Activated naive CD4-positive, alpha-beta T cell treated with anti-CD3 and anti-CD28 coated beads, Interleukin-2, amount 10 ng/mL, durations not matched to agents 7 days and 5 days (primary cell): ENCODE measurements at regions not wholly inside any gene's neighbourhood (a gene's known extent, or its start where the extent isn't known, plus 50 kb on each side); places are given as distances from the start of the nearest gene placed in this dataset.
"Not testable (repeated sequence)": the region's sequence is repeated elsewhere in the genome, so short reads cannot be mapped to it uniquely, and the experiment has no call there.

ENCODE experiments used
- CTCF ChIA-PET: fragments of 350-600 bp; sonication (Branson Sonifier 250); formaldehyde crosslinking; loops from one replicate; lab custom pipeline; 2021; ENCODE audit warnings: antibody characterized with exemption; lab: Charles Lee
- DNase-seq: peaks from one replicate; pipeline ENCODE4 v3.0.0-alpha.2; 2020
- H3K27ac Mint-ChIP-seq: one replicate; pipeline ENCODE4 v1.8.0; 2021; ENCODE audit warnings: mild to moderate bottlenecking, moderate library complexity, mixed read lengths
- H3K27me3 Mint-ChIP-seq: one replicate; pipeline ENCODE4 v1.8.0; 2021; ENCODE audit warnings: mild to moderate bottlenecking, mixed read lengths
- H3K36me3 Mint-ChIP-seq: one replicate; pipeline ENCODE4 v1.8.0; 2021; ENCODE audit warnings: mixed read lengths
- H3K4me1 Mint-ChIP-seq: one replicate; pipeline ENCODE4 v1.8.0; 2021; ENCODE audit warnings: mixed read lengths
- H3K4me3 Mint-ChIP-seq: one replicate; pipeline ENCODE4 v1.8.0; 2021; ENCODE audit warnings: mild to moderate bottlenecking, moderate library complexity, mixed read lengths
- H3K9me3 Mint-ChIP-seq: one replicate; pipeline ENCODE4 v1.8.0; 2021; ENCODE audit warnings: mixed read lengths

DNA sequence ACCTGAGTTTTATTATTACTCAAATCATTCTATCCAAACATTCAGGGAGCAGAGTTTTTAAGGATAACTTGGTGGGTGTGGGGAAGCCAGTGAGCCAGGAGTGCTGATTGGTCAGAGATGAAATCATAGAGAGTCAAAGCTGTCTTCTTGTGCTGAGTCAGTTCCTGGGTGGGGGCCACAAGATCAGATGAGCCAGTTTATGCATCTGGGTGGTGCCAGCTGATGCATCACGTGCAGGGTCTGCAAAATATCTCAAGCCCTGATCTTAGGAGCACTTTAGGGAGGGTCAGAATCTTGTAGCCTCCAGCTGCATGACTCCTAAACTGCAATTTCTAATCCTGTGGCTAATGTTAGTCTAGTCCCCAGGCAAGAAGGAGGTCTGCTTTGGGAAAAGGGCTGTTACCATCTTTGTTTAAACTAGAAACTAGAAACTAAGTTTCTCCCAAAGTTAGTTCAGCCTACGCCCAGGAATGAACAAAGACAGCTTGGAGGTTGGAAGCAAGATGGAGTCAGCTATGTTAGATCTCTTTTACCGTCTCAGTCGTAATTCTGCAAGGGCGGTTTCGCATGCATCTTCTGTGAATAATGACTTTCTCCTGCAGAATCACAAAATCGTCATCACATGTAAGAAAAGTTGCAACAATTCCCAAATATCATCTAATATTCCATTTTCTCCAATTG, 97.5 kb downstream of the ZNF664 start:
- not testable (repeated sequence) for H3K27ac Mint-ChIP-seq, H3K36me3 Mint-ChIP-seq
- peaks cover 12% of the 10 kb centered on the region for H3K4me1 Mint-ChIP-seq

DNA sequence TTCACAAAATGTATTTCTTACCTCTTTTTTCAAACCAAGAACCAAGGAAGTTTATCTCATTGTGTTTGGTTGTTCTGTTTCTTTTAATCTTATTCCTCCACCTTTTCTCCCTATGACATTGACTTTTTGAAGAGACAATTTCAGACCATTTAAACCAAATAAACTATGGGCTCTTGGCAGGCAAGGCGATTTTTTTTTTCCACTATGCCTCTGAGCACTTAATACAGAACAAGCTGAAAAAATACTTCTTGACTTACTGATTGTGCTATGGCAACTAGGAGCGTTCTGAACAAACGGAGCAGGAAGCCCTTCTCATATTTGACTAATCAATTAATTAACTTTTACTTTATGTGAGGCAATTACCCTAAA, 98.0 kb downstream of the ZNF664 start:
- H3K36me3 Mint-ChIP-seq: no peaks in the 10 kb centered on the region
- peaks cover 12% of the 10 kb centered on the region for H3K4me1 Mint-ChIP-seq
- CTCF ChIA-PET: no interaction called here
- DNase-seq: no peak
- H3K27me3 Mint-ChIP-seq: peaks cover 16% of the 10 kb centered on the region
- no peak overlapping the region for H3K27ac Mint-ChIP-seq
- H3K9me3 Mint-ChIP-seq: no peaks in the 10 kb centered on the region
- H3K4me3 Mint-ChIP-seq: no peak overlapping the region

More for the DNA sequence above, 97.5 kb downstream of the ZNF664 start:
- peaks cover 16% of the 10 kb centered on the region for H3K27me3 Mint-ChIP-seq
- DNase-seq, H3K9me3 Mint-ChIP-seq, CTCF ChIA-PET, H3K4me3 Mint-ChIP-seq: not testable (repeated sequence)

DNA sequence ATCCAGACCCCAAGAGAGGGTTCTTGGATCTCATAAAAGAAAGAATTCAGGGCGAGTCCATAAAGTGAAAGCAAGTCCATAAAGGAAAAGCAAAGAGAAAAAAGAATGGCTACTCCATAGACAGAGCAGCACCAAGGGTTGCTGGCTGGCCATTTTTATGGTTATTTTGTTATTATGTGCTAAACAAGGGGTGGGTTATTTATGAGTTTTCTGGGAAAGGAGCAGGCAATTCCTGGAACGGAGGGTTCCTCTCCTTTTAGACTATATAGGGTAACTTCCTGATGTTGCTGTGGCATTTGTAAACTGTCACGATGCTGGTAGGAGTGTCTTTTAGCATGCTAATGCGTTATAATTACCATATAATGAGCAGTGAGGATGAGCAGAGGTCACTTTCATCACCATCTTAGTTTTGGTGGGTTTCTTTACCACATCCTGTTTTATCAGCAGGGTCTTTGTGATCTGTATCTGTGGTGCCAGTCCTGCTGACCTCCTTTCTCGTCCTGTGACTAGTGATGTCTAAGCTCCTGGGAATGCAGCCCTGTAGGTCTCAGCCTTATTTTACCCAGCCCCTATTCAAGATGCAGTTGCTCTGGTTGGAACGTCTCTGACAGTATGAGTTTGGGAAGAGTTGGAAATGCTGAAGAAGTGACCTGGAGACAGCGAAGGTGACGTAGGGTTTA, 100.5 kb downstream of the ZNF664 start:
- no peaks in the 10 kb centered on the region for H3K9me3 Mint-ChIP-seq
- H3K27me3 Mint-ChIP-seq: peaks cover 16% of the 10 kb centered on the region
- no peak overlapping the region for H3K4me3 Mint-ChIP-seq
- no peak for DNase-seq
- H3K36me3 Mint-ChIP-seq: no peaks in the 10 kb centered on the region
- H3K27ac Mint-ChIP-seq: no peak overlapping the region
- H3K4me1 Mint-ChIP-seq: peaks cover 12% of the 10 kb centered on the region
- CTCF ChIA-PET: no interaction called here

DNA sequence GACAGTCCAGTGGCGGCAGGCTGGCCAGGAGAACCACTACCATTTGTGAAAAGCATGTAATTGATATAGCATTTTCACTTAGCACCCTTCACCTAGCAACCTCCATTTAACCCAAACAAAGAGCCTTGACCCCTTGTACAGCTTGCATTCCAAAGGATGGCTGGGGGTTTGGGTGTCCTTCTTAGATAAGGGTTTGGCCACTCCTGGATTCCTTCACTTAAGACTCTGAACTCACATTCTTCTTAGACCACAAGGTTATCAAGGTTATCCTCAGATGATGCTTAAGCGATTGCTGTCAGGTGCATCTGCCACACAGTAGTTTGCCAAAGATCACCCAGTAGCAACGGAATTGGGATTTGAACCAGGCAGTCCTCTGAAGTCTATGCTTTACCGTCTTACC, 102.8 kb downstream of the ZNF664 start:
- H3K27ac Mint-ChIP-seq: no peak overlapping the region
- H3K4me3 Mint-ChIP-seq: no peak overlapping the region
- DNase-seq: no peak
- H3K36me3 Mint-ChIP-seq: no peaks in the 10 kb centered on the region
- H3K4me1 Mint-ChIP-seq: peaks cover 8% of the 10 kb centered on the region
- no peaks in the 10 kb centered on the region for H3K9me3 Mint-ChIP-seq
- H3K27me3 Mint-ChIP-seq: peaks cover 14% of the 10 kb centered on the region
- CTCF ChIA-PET: interaction anchor here (0.8 kb wide), 1 partner anchor 241 kb away, joined by 3 read pairs; no protein-coding TSS in a partner anchor

DNA sequence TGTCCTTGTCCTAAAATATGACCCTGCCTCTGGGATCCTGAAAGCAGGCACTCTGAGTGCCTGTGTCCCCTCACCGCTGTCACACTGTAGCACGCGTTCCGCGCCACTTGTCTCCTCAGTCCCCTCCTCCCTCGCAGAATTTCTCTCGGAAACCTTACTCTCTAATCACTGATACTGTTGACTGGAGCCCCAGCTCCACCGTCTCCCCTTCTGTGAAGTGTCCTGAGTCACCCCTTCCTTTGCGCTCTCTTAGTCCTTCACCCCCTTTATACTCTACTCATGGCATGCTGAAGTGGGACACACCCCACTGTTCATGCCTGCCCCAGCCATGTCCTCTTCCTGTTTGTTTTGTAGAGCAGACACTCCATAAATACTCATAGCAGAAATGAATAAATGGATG, 104.7 kb downstream of the ZNF664 start:
- H3K9me3 Mint-ChIP-seq: no peaks in the 10 kb centered on the region
- H3K27ac Mint-ChIP-seq: no peak overlapping the region
- H3K27me3 Mint-ChIP-seq: peaks cover 7% of the 10 kb centered on the region
- no peaks in the 10 kb centered on the region for H3K36me3 Mint-ChIP-seq
- no peak overlapping the region for H3K4me3 Mint-ChIP-seq
- DNase-seq: no peak
- H3K4me1 Mint-ChIP-seq: peaks cover 8% of the 10 kb centered on the region
- CTCF ChIA-PET: no interaction called here

DNA sequence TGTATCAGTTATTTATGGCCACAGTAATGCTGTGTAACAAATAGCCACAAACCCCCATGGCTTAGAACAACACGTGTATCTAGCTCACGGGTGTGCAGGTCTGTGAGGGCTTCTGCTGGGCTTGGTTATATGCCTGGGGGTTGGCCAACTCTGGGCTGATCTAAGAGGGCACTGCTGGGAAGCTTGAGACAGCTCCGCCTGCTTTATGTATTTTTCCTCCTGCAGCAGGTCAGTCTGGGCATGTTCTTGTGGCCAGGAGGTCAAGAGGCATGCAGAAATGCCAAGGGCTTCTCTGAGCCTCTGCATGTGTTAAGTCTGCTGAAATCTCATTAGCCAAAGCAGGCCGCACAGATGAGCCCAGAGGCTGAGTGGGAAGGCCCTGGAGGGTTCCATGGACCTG, 105.8 kb downstream of the ZNF664 start:
- H3K36me3 Mint-ChIP-seq: no peaks in the 10 kb centered on the region

DNA sequence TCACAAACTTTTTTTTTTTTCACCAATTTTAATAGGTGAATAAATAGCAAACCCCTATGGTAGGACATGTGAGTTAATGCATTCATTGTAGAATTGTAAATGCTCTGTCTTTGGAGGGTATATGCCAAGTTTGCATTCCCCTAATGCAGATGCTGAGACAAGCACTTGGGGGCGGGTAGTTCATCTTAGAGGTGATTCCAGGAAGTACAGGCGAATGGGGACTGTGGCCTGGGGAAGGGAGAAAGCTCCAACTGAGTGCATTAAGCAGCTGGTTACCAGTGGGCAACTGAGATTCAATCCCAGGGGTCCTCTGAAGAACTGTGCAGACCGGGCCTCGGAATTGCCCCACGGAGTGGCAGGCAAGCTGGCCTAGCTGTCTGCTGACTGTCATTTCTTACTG, 107.6 kb downstream of the ZNF664 start:
- no peak for DNase-seq
- H3K27me3 Mint-ChIP-seq: peaks cover 1% of the 10 kb centered on the region
- no peaks in the 10 kb centered on the region for H3K4me1 Mint-ChIP-seq
- H3K9me3 Mint-ChIP-seq: no peaks in the 10 kb centered on the region
- no peaks in the 10 kb centered on the region for H3K36me3 Mint-ChIP-seq
- no peak overlapping the region for H3K27ac Mint-ChIP-seq
- CTCF ChIA-PET: no interaction called here
- no peak overlapping the region for H3K4me3 Mint-ChIP-seq

More for the DNA sequence above, 105.8 kb downstream of the ZNF664 start:
- DNase-seq: no peak
- Mint-ChIP-seq H3K9me3 (no peaks in the 10 kb centered on the region), H3K27me3 (peaks cover 7% of the 10 kb centered on the region), H3K4me1 (no peaks in the 10 kb centered on the region), H3K27ac (no peak overlapping the region), H3K4me3 (no peak overlapping the region)
- CTCF ChIA-PET: no interaction called here

DNA sequence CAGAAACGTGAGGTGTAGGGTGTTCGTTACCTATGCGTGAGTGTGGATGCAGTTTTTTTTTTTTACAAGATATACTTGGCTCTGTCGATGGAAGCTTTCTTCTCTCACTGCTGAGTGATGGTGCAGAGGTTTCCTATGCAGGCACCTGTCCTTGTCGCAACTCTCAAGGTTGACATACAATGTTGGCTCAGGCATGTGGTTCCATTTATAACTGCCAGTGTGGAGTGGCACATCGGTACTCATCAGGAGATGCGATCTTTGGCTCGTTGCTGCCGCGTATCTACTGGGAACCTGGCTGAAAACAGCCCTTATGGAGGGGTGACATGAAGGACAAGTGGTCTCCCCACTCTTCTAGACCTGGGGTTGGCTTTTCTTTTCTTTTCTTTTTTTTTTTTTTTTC, 109.0 kb downstream of the ZNF664 start:
- CTCF ChIA-PET: no interaction called here
- H3K4me1 Mint-ChIP-seq: no peaks in the 10 kb centered on the region
- DNase-seq: no peak
- H3K9me3 Mint-ChIP-seq: no peaks in the 10 kb centered on the region
- no peaks in the 10 kb centered on the region for H3K36me3 Mint-ChIP-seq
- H3K27ac Mint-ChIP-seq: no peak overlapping the region
- peaks cover 3% of the 10 kb centered on the region for H3K27me3 Mint-ChIP-seq
- H3K4me3 Mint-ChIP-seq: no peak overlapping the region

DNA sequence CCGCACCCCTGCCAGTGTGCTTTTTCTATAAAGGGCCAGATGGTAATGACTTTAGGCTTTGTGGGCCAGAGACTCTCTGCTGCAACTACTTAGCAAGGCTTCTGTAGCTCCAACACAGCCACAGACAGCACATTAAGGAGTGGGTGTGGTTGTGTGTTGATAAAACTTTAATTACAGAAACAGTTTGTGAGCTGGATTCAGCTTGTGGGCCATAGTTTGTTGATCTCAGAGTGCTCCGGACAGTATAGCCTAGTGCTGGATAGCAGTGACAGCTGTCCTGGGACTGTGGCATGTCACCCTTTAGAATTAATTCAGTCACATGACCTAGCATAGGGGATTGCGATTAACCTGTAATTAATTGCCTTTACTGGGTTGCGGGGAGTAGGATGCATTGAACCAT, 109.7 kb downstream of the ZNF664 start:
- H3K4me1 Mint-ChIP-seq: no peaks in the 10 kb centered on the region
- no peak for DNase-seq
- H3K36me3 Mint-ChIP-seq: no peaks in the 10 kb centered on the region
- CTCF ChIA-PET: no interaction called here
- peaks cover 3% of the 10 kb centered on the region for H3K27me3 Mint-ChIP-seq
- H3K27ac Mint-ChIP-seq: no peak overlapping the region
- no peaks in the 10 kb centered on the region for H3K9me3 Mint-ChIP-seq
- H3K4me3 Mint-ChIP-seq: no peak overlapping the region

DNA sequence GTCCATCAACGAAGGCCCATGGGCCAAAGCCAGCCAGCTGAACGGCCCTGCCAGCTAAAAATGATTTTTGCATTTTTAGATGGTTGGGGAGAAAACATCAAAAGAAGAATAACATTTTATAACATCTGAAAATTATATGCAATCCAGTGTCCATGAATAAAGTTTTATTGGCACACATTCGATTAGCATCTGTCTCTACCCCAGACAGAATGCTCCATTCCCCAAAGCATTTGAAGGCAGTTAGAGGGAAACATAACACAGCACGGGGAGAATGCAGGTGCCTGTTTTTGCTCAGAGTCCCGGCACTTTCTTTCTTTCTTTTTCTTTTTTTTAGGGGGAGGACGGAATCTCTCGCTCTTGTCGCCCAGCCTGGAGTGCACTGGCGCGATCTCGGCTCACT, 110.7 kb downstream of the ZNF664 start:
- CTCF ChIA-PET: no interaction called here
- Mint-ChIP-seq H3K9me3 (no peaks in the 10 kb centered on the region), H3K36me3 (no peaks in the 10 kb centered on the region), H3K27ac (no peak overlapping the region), H3K27me3 (peaks cover 3% of the 10 kb centered on the region), H3K4me1 (no peaks in the 10 kb centered on the region), H3K4me3 (no peak overlapping the region)
- DNase-seq: no peak

DNA sequence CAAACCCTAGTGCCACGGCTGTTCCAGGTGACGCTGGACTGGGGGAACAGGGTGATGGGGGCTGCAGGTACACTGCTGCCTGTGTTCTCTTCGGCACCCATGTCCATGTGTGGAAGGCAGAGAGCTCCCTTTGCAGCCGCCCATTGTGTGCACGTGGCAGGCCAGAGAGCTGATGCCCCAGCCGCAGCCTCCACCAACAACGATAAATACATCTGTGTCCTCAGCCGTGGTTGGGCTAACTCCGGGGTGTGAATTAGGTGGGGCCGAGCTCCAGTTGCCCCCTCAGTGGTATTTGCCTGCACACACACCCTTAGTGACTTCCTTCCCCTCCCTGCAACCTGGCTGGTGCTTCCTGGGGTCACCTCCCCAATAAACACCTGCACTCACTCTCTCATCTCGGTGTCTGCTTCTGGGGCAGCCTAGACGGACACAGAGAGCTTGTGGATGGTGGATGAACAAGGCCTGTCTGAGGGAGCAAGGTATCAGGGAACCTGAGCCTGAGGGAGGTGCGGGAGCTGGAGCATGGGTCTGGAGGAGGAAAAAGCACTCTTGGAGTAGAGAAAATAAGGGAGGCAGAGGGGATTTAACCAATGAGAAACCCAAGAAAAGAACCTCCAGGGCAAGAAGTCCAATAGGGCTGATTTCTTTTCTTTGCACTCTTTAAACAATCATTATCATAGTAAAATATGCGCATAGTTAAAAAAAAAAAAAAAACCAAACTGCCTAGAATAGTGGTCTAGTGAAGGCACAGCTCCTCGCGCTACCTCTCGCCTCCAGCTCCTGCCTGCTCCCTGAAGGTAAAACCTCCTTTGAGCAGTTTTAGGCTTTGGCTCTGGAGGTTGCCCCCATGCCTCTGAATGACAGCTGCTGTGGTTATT, 112.6 kb downstream of the ZNF664 start:
- CTCF ChIA-PET: no interaction called here
- H3K36me3 Mint-ChIP-seq: no peaks in the 10 kb centered on the region
- H3K9me3 Mint-ChIP-seq: no peaks in the 10 kb centered on the region

DNA sequence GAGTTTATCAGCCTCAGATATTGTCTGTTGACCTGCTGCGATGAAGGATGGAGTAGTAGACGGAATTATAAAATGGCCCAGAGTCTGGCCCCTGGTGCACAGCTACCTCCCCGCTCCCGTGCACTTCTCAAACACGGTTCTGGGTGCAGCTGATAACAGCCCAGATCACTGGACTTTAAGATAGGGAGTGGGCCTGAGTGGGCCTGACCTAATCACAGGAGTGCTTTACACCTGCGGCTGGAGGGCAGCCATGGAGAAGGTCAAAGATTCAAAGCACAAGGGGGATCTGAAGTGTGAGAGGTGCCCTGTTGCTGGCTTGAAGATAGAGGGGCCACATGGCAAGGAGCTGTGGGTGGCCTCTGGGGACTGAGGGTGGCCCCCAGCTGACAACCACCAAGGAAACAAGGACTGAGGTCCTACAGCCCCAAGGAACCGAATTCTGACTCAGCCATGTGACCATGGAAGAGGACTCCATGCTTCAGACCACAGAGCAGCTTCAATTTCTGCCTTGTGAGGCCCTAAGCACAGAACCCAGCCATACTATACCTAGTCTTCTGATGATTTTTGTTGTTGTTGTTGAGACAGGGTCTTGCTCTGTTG, 113.4 kb downstream of the ZNF664 start:
- no peak for DNase-seq
- CTCF ChIA-PET: no interaction called here
- Mint-ChIP-seq H3K4me1 (no peaks in the 10 kb centered on the region), H3K9me3 (no peaks in the 10 kb centered on the region), H3K27ac (no peak overlapping the region), H3K4me3 (no peak overlapping the region), H3K36me3 (no peaks in the 10 kb centered on the region), H3K27me3 (peaks cover 3% of the 10 kb centered on the region)

More for the DNA sequence above, 112.6 kb downstream of the ZNF664 start:
- Mint-ChIP-seq H3K27me3 (peaks cover 3% of the 10 kb centered on the region), H3K27ac (no peak overlapping the region), H3K4me3 (no peak overlapping the region), H3K4me1 (no peaks in the 10 kb centered on the region)
- no peak for DNase-seq

DNA sequence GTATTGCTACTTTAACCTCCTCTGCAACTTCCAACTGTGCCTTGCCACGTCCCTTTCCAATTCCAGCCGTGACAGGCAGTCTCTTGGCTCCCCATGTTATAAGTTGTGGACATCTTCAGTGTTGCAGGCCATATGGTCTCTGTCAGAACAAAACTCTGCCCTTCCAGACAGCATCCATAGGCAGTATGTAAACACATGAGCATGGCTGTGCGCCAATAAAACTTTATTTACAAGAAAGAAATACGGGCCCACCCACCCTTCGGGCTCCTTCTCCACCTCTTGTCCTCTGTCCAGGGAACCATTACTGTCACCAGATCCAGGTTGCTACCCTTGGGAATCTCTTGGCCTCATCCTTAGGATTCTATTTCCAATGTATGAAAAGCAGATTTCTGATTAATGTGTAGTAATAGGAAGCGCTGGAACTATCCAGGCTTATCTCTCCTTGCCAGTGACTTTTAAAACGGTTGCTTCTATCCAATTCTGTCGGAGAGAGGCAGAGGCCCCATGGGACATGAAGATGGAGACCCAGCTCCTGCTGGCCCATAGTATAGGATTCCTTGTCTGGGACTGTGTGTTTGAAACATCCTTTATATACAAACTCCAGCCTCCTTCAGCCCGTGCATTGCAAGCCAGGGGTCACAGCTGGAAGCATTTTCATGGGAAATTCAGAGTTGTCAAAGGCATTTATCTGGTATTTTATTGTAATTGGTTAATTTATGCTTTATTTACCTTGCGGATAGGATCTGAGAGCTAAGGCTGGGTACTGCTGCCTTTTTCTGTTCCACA, 114.4 kb downstream of the ZNF664 start:
- H3K36me3 Mint-ChIP-seq: no peaks in the 10 kb centered on the region
- H3K27ac Mint-ChIP-seq: no peak overlapping the region
- DNase-seq: no peak
- CTCF ChIA-PET: no interaction called here
- H3K27me3 Mint-ChIP-seq: peaks cover 3% of the 10 kb centered on the region
- no peak overlapping the region for H3K4me3 Mint-ChIP-seq
- peaks cover 2% of the 10 kb centered on the region for H3K9me3 Mint-ChIP-seq
- H3K4me1 Mint-ChIP-seq: no peaks in the 10 kb centered on the region
